GM12873 (cell line): ENCODE measurements at regions not wholly inside any gene's neighbourhood (a gene's known extent, or its start where the extent isn't known, plus 50 kb on each side); places are given as distances from the start of the nearest gene placed in this dataset.

Source experiments
- CTCF ChIP-seq: IDR thresholded peaks from 2 replicates; pipeline ENCODE4 v1.5.1; 2012; ENCODE audit warnings: low read depth, mild to moderate bottlenecking, moderate library complexity, low read length, control low read depth; ENCODE audit not compliant: insufficient read depth; ENCODE audit errors: missing control alignments

GRCh38 chr11:116434986-116435385 is 337.8 kb downstream of the BUD13 start:
- TF ChIP-seq CTCF, result no peak

- no peak for TF ChIP-seq CTCF
Measured at GRCh38 chr11:116432301-116432700, 340.5 kb downstream of the BUD13 start.

- TF ChIP-seq CTCF, result no peak
Measured at GRCh38 chr11:116431842-116432241, 340.9 kb downstream of the BUD13 start.

GRCh38 chr11:116428638-116428975 is 344.2 kb downstream of the BUD13 start:
- TF ChIP-seq CTCF, result no peak

- TF ChIP-seq CTCF, result no peak
Measured at GRCh38 chr11:116427903-116428637, 344.7 kb downstream of the BUD13 start.

GRCh38 chr11:116427337-116427902 is 345.4 kb downstream of the BUD13 start:
- TF ChIP-seq CTCF, result no peak

GRCh38 chr11:116426761-116427160 is 346.0 kb downstream of the BUD13 start:
- no peak for TF ChIP-seq CTCF
